Osteoblast (primary cell): ENCODE measurements at regions not wholly inside any gene's neighbourhood (a gene's known extent, or its start where the extent isn't known, plus 50 kb on each side); places are given as distances from the start of the nearest gene placed in this dataset.
A peak's percentile ranks its signal among the peaks of the same experiment; 100 is the strongest.

ENCODE experiments used
- DNase-seq: peaks from one replicate; pipeline ENCODE4 v3.0.0; 2011; ENCODE audit warnings: low spot score, mixed read lengths; ENCODE audit not compliant: insufficient read length; ENCODE audit errors: missing footprints
- H2AFZ ChIP-seq: 2 replicates; pipeline ENCODE4 v1.6.0; 2011; ENCODE audit warnings: mild to moderate bottlenecking, low read length
- H3K27ac ChIP-seq: 2 replicates; pipeline ENCODE4 v1.5.1; 2011; ENCODE audit warnings: mild to moderate bottlenecking, low read depth, low read length, moderate library complexity
- H3K27me3 ChIP-seq: 2 replicates; pipeline ENCODE4 v1.6.0; 2012; ENCODE audit warnings: mild to moderate bottlenecking, control low read depth, inconsistent platforms, low read length, moderate library complexity; ENCODE audit not compliant: insufficient read depth
- H3K36me3 ChIP-seq: 2 replicates; pipeline ENCODE4 v1.5.1; 2011; ENCODE audit warnings: mild to moderate bottlenecking, low read length, control low read depth, moderate library complexity; ENCODE audit not compliant: insufficient read depth
- H3K4me1 ChIP-seq: 2 replicates; pipeline ENCODE4 v1.5.1; 2011; ENCODE audit warnings: mild to moderate bottlenecking, low read length, control low read depth, moderate library complexity; ENCODE audit not compliant: insufficient read depth
- H3K4me2 ChIP-seq: 2 replicates; pipeline ENCODE4 v1.6.0; 2011; ENCODE audit warnings: mild to moderate bottlenecking, low read length; ENCODE audit not compliant: insufficient read depth
- H3K4me3 ChIP-seq: fragments of 200-600 bp; sonication (generic); 3 replicates; pipeline ENCODE4 v1.5.1; 2012; ENCODE audit warnings: mild to moderate bottlenecking, low read length, inconsistent platforms; ENCODE audit not compliant: insufficient read depth
- H3K79me2 ChIP-seq: 2 replicates; pipeline ENCODE4 v1.6.0; 2012; ENCODE audit warnings: mild to moderate bottlenecking, low read length, control low read depth, inconsistent platforms; ENCODE audit not compliant: insufficient read depth
- H3K9me3 ChIP-seq: 2 replicates; pipeline ENCODE4 v1.5.1; 2011; ENCODE audit warnings: low read depth, low read length, control low read depth
- H4K20me1 ChIP-seq: 2 replicates; pipeline ENCODE4 v1.6.0; 2012; ENCODE audit warnings: mild to moderate bottlenecking, low read length, control low read depth; ENCODE audit not compliant: insufficient read depth
- TF ChIP-seq, protein P1 (sequence below): IDR thresholded peaks from 2 replicates; pipeline ENCODE4 v1.5.1; 2011; ENCODE audit warnings: mild to moderate bottlenecking, low read depth, low read length, moderate library complexity; ENCODE audit errors: extremely low read depth

DNA sequence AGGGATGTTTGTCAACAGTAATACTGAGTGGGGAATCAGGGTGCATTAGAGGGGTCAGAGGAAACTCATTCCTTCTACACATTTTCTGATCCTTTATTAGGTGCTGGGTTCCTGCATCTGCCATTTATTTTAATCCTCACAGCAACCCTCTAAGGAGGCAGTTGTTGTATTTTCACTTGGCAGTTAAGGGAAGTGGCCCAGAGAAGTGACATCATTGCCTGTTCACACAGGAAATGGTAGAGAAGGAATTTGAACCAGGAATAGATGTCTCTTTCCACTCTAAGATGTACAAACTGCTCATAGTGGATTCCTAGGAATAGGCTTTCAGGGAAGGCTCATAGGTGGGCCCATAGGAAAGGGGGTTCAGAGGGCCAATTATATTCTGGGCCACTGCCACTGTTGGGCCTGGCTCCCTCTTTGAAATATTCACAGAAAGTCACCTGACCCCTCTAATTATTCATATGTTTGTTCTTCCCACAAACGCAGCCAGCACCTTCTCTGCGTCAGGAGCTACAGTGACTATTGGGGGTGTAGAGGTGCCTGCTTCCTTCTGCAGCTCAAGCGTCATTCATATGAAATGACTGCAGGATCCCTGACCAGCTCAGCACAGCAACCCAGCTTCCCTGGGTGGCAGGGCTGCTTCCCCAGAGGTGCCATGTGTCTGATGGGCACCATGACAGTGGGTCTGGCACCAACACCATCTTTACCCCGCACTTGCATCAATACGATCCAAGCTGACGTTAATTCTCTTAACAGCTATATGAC, 163.9 kb upstream of the SMAD3 start:
- Histone ChIP-seq H3K27ac (peak overlapping the region; percentile 87), H3K36me3 (no peaks in the 10 kb centered on the region), H3K4me1 (peaks cover 23% of the 10 kb centered on the region), H3K27me3 (no peaks in the 10 kb centered on the region), H4K20me1 (no peaks in the 10 kb centered on the region), H3K79me2 (no peaks in the 10 kb centered on the region), H3K4me2 (no peak overlapping the region), H3K4me3 (no peak overlapping the region), H2AFZ (peak overlapping the region; percentile 73), H3K9me3 (no peaks in the 10 kb centered on the region)
- DNase-seq: no peak
- TF ChIP-seq, protein P1, sequence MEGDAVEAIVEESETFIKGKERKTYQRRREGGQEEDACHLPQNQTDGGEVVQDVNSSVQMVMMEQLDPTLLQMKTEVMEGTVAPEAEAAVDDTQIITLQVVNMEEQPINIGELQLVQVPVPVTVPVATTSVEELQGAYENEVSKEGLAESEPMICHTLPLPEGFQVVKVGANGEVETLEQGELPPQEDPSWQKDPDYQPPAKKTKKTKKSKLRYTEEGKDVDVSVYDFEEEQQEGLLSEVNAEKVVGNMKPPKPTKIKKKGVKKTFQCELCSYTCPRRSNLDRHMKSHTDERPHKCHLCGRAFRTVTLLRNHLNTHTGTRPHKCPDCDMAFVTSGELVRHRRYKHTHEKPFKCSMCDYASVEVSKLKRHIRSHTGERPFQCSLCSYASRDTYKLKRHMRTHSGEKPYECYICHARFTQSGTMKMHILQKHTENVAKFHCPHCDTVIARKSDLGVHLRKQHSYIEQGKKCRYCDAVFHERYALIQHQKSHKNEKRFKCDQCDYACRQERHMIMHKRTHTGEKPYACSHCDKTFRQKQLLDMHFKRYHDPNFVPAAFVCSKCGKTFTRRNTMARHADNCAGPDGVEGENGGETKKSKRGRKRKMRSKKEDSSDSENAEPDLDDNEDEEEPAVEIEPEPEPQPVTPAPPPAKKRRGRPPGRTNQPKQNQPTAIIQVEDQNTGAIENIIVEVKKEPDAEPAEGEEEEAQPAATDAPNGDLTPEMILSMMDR: no peak

DNA sequence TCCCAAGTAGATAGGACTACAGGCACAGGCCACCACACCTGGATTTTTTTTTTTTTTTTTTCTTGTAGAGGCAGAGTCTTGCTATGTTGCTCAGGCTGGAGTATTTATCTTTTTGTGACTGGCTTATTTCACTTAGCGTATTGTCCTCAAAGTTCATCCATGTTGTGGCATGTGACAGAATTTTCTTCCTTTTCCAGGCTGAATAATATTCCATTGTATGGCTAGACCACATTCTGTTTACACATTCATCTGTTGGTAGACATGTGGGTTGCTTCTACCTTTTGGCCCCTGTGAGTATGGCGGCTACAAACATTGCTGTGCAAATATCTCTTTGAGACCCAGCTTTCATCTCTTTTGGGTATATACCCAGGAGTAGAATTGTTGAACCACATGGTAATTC, 160.2 kb upstream of the SMAD3 start:
- TF ChIP-seq, protein P1: no peak
- no peaks in the 10 kb centered on the region for H3K27me3 ChIP-seq
- H3K36me3 ChIP-seq: no peaks in the 10 kb centered on the region
- no peak for DNase-seq
- H4K20me1 ChIP-seq: no peaks in the 10 kb centered on the region
- H3K4me3 ChIP-seq: no peak overlapping the region
- no peaks in the 10 kb centered on the region for H3K9me3 ChIP-seq
- H2AFZ ChIP-seq: no peak overlapping the region
- no peak overlapping the region for H3K4me2 ChIP-seq
- H3K4me1 ChIP-seq: peaks cover 21% of the 10 kb centered on the region
- no peaks in the 10 kb centered on the region for H3K79me2 ChIP-seq
- H3K27ac ChIP-seq: no peak overlapping the region

DNA sequence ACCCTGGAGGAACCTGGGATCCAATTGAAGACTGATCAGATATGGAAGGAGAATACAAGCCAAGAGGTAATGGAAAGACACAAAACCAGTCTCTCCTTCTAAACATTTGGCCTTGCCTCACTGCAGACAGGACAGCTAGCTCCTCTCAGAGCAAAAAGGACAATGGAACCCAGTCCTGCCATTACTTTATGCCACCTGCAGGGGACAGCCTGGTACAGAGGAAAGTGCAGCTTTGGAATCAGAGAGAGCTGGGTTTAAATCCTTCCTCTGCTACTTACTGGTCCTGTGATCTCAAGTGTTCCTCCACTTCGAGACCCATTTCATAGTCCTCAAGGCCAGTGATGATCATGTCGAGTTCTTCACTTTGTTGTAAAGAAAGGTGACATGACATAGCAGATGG, 159.4 kb upstream of the SMAD3 start:
- H2AFZ ChIP-seq: no peak overlapping the region
- H3K4me3 ChIP-seq: no peak overlapping the region
- no peak overlapping the region for H3K27ac ChIP-seq
- H3K27me3 ChIP-seq: no peaks in the 10 kb centered on the region
- no peak overlapping the region for H3K4me2 ChIP-seq
- H3K9me3 ChIP-seq: no peaks in the 10 kb centered on the region
- no peaks in the 10 kb centered on the region for H3K79me2 ChIP-seq
- TF ChIP-seq, protein P1: peak; percentile 13
- DNase-seq: no peak
- H3K36me3 ChIP-seq: no peaks in the 10 kb centered on the region
- H3K4me1 ChIP-seq: peaks cover 13% of the 10 kb centered on the region
- no peaks in the 10 kb centered on the region for H4K20me1 ChIP-seq

DNA sequence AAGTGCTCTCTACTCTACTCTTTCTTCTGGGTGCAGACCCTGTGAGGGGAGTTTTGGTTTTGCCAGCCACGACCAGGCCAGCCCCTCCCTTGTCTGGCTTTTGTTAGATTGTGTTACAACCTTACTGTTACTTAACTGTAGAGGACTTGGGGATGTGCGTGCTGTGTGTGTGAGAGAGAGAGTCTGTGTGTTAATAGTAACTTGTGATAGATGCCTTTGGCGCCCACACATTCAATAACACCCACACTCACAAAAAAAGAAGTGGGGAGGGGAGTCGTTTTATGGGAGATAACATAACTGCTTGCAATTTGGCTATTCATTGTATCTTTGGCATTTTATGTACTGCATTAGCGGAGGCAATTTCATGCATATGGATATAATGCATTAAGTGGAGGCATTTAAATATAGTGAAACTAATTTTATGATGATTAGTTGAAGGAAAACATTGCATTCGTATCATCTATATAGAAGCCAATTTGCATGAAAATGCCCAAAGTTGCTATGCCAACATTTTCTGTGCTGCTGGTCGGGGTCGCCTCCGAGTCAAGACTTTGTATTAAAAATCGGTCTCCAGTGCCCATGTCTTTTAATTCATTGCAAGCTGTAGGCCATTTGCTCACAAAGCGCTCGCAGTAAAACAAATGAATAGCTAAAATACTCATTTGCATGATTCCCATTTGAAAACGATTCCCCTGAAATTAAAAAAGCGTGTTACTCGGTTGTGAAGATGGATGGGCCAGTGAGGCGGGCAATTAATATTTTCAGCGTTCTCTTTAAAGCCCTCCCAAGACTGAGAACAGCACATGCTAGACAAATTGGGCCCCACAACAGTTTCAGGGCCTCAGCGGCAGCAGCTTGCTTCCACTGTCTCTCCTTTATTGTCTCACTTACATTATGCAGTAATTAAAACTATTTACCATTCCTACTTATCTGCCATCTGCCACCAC, 158.5 kb upstream of the SMAD3 start:
- TF ChIP-seq, protein P1: no peak
- H3K9me3 ChIP-seq: no peaks in the 10 kb centered on the region

More for the DNA sequence above, 158.5 kb upstream of the SMAD3 start:
- H3K27ac ChIP-seq: no peak overlapping the region
- no peaks in the 10 kb centered on the region for H4K20me1 ChIP-seq
- H3K27me3 ChIP-seq: no peaks in the 10 kb centered on the region
- peak; percentile 51 for DNase-seq
- H3K4me1 ChIP-seq: peaks cover 4% of the 10 kb centered on the region
- no peak overlapping the region for H2AFZ ChIP-seq
- no peak overlapping the region for H3K4me2 ChIP-seq
- H3K36me3 ChIP-seq: no peaks in the 10 kb centered on the region
- no peak overlapping the region for H3K4me3 ChIP-seq
- H3K79me2 ChIP-seq: no peaks in the 10 kb centered on the region
